Loucy (cell line): ENCODE measurements at regions not wholly inside any gene's neighbourhood (a gene's known extent, or its start where the extent isn't known, plus 50 kb on each side); places are given as distances from the start of the nearest gene placed in this dataset.

ENCODE experiments used
- H2AFZ ChIP-seq: fragments of 200-600 bp; sonication (generic); 2 replicates; pipeline ENCODE4 v1.6.0; 2016; ENCODE audit warnings: antibody characterized with exemption, mild to moderate bottlenecking, low read length, moderate library complexity
- H3F3A ChIP-seq: fragments of 200-600 bp; 2 replicates; pipeline ENCODE4 v1.6.0; 2016; ENCODE audit warnings: antibody characterized with exemption, low read depth, mild to moderate bottlenecking
- H3K27me3 ChIP-seq: fragments of 200-600 bp; sonication (generic); 2 replicates; pipeline ENCODE4 v1.6.1; 2014; ENCODE audit warnings: low read length, mild to moderate bottlenecking; ENCODE audit not compliant: insufficient read depth, poor library complexity, severe bottlenecking
- H3K36me3 ChIP-seq: fragments of 200-600 bp; sonication (generic); 2 replicates; pipeline ENCODE4 v1.6.1; 2016; ENCODE audit warnings: low read length; ENCODE audit not compliant: insufficient read depth
- H3K4me1 ChIP-seq: fragments of 200-600 bp; sonication (generic); 2 replicates; pipeline ENCODE4 v1.5.1; 2014; ENCODE audit warnings: low read length, mild to moderate bottlenecking; ENCODE audit not compliant: insufficient read depth, poor library complexity, severe bottlenecking
- H3K4me2 ChIP-seq: fragments of 200-600 bp; sonication (generic); 2 replicates; pipeline ENCODE4 v1.6.0; 2014; ENCODE audit warnings: antibody characterized with exemption, low read length, low read depth, mild to moderate bottlenecking; ENCODE audit not compliant: poor library complexity, severe bottlenecking
- H3K4me3 ChIP-seq: fragments of 200-600 bp; sonication (generic); 2 replicates; pipeline ENCODE4 v1.5.1; 2014; ENCODE audit warnings: low read length, mild to moderate bottlenecking, mixed read lengths; ENCODE audit not compliant: poor library complexity, severe bottlenecking
- H3K79me2 ChIP-seq: fragments of 200-600 bp; sonication (generic); 2 replicates; pipeline ENCODE4 v1.6.1; 2014; ENCODE audit warnings: low read length; ENCODE audit not compliant: insufficient read depth
- H3K9ac ChIP-seq: fragments of 200-600 bp; sonication (generic); 2 replicates; pipeline ENCODE4 v1.6.0; 2014; ENCODE audit warnings: mild to moderate bottlenecking, low read depth, low read length, moderate library complexity; ENCODE audit not compliant: poor library complexity, severe bottlenecking
- H3K9me2 ChIP-seq: fragments of 200-600 bp; sonication (generic); replicated peaks from 2 replicates; pipeline ENCODE4 v1.6.1; 2016; ENCODE audit warnings: low read depth, low read length, mixed read lengths
- H3K9me3 ChIP-seq: fragments of 200-600 bp; sonication (generic); 2 replicates; pipeline ENCODE4 v1.6.1; 2014; ENCODE audit warnings: mild to moderate bottlenecking, antibody characterized with exemption, low read length, low read depth; ENCODE audit not compliant: insufficient read depth
- H4K20me1 ChIP-seq: fragments of 200-600 bp; sonication (generic); 2 replicates; pipeline ENCODE4 v1.6.0; 2014; ENCODE audit warnings: antibody characterized with exemption, low read length, mild to moderate bottlenecking; ENCODE audit not compliant: insufficient read depth, poor library complexity, severe bottlenecking
- EZH2phosphoT487 ChIP-seq: fragments of 200-600 bp; IDR thresholded peaks from 2 replicates; pipeline ENCODE4 v1.6.1; 2018; ENCODE audit warnings: antibody characterized with exemption, mild to moderate bottlenecking, moderate library complexity, borderline replicate concordance
- TF ChIP-seq, protein P1 (sequence below): fragments of 200-600 bp; sonication (generic); conservative IDR thresholded peaks from 2 replicates; pipeline ENCODE4 v1.5.1; 2014; ENCODE audit warnings: mild to moderate bottlenecking, antibody characterized with exemption, low read length

DNA sequence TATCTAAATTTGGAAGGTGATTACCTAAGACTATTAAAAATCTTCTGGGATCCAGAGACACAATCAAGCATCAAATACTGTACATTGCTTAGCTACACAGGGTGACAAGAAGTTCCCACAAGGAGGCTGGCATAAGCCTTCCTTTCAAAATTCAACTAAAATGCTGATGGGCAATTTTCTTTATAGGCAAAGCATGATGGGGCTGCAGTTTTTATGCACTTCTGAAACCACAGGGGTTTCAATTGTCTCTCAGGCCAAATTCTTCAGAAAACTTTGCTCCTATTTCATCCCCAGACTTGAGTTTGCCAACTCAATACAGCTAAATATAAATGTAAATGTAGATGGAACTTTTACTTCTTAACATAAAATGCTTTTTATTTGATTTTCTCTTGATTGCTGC lies 241.6 kb downstream of the ZPLD1 start:
- H3K4me3 ChIP-seq = no peak overlapping the region
- H3K9me3 ChIP-seq = no peaks in the 10 kb centered on the region
- no peak overlapping the region for H2AFZ ChIP-seq
- no peak overlapping the region for H3K9ac ChIP-seq
- no peaks in the 10 kb centered on the region for H4K20me1 ChIP-seq
- H3K4me1 ChIP-seq = no peaks in the 10 kb centered on the region
- no peak for TF ChIP-seq EZH2phosphoT487
- TF ChIP-seq, protein P1, sequence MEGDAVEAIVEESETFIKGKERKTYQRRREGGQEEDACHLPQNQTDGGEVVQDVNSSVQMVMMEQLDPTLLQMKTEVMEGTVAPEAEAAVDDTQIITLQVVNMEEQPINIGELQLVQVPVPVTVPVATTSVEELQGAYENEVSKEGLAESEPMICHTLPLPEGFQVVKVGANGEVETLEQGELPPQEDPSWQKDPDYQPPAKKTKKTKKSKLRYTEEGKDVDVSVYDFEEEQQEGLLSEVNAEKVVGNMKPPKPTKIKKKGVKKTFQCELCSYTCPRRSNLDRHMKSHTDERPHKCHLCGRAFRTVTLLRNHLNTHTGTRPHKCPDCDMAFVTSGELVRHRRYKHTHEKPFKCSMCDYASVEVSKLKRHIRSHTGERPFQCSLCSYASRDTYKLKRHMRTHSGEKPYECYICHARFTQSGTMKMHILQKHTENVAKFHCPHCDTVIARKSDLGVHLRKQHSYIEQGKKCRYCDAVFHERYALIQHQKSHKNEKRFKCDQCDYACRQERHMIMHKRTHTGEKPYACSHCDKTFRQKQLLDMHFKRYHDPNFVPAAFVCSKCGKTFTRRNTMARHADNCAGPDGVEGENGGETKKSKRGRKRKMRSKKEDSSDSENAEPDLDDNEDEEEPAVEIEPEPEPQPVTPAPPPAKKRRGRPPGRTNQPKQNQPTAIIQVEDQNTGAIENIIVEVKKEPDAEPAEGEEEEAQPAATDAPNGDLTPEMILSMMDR = no peak
- no peaks in the 10 kb centered on the region for H3K27me3 ChIP-seq
- no peaks in the 10 kb centered on the region for H3K79me2 ChIP-seq
- H3K4me2 ChIP-seq = no peak overlapping the region
- no peaks in the 10 kb centered on the region for H3K36me3 ChIP-seq
- no peaks in the 10 kb centered on the region for H3F3A ChIP-seq
- no peaks in the 10 kb centered on the region for H3K9me2 ChIP-seq

DNA sequence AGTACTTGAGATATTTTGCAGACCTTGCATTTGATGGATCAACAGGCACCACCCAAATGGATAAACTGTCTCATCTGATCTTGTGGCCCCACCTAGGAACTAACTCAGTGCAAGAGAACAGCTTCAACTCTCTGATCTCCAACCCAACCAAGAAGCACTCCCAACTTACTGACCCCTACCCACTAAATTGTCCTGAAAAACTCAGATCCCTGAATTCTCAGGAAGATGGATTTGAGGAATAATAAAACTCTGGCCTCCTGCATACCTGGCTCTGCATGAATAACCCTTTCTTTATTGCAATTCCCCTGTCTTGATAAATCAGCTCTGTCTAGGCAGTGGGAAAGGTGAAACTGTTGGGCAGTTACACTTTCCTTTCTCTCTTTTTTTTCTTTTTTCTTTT lies 247.9 kb downstream of the ZPLD1 start:
- H4K20me1 ChIP-seq = no peaks in the 10 kb centered on the region
- no peaks in the 10 kb centered on the region for H3F3A ChIP-seq
- no peak overlapping the region for H3K4me2 ChIP-seq
- TF ChIP-seq EZH2phosphoT487 = no peak
- TF ChIP-seq, protein P1 = no peak
- no peaks in the 10 kb centered on the region for H3K4me1 ChIP-seq
- H3K9me3 ChIP-seq = no peaks in the 10 kb centered on the region
- H2AFZ ChIP-seq = no peak overlapping the region
- H3K9me2 ChIP-seq = no peaks in the 10 kb centered on the region
- H3K36me3 ChIP-seq = no peaks in the 10 kb centered on the region
- H3K4me3 ChIP-seq = no peak overlapping the region
- no peaks in the 10 kb centered on the region for H3K27me3 ChIP-seq
- H3K79me2 ChIP-seq = no peaks in the 10 kb centered on the region
- H3K9ac ChIP-seq = no peak overlapping the region

DNA sequence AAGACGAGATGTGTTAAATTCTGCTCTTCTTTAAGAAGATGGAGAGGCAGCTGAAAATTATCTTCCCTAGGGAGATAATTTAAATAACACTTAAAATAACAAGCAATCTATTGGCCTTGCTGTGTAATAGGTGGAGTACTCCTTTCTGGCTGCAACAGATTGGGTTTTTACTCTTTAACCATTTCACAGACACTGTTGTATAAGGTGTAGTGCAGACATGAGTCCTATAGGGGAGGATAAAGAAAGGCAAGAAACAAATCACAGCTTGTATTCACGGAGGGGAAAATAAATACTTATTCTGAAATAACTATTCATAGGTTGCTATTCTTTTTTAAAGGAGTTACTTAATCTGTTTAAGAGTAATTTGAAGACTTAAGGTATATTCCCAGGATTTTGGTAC lies 252.0 kb downstream of the ZPLD1 start:
- H3K4me3 ChIP-seq = no peak overlapping the region

More for the DNA sequence above, 252.0 kb downstream of the ZPLD1 start:
- no peak for TF ChIP-seq EZH2phosphoT487
- TF ChIP-seq, protein P1 = no peak
- Histone ChIP-seq H3K36me3 (no peaks in the 10 kb centered on the region), H2AFZ (no peak overlapping the region), H3K9ac (no peak overlapping the region), H4K20me1 (no peaks in the 10 kb centered on the region), H3K4me2 (no peak overlapping the region), H3K27me3 (no peaks in the 10 kb centered on the region), H3K9me2 (no peaks in the 10 kb centered on the region), H3K9me3 (no peaks in the 10 kb centered on the region), H3F3A (no peaks in the 10 kb centered on the region), H3K79me2 (no peaks in the 10 kb centered on the region), H3K4me1 (no peaks in the 10 kb centered on the region)
